GM12878 (cell line): ENCODE measurements at regions not wholly inside any gene's neighbourhood (a gene's known extent, or its start where the extent isn't known, plus 50 kb on each side); places are given as distances from the start of the nearest gene placed in this dataset.

Experiments
- ATAC-seq: fragments of 200-7000 bp; cut with Tn5 transposase; 3 replicates; pipeline ENCODE4 v1.9.1; 2020; ENCODE audit warnings: mild to moderate bottlenecking, moderate library complexity
- BruUV-seq: library from RNA; stranded (reverse); fragments of 400-500 nt; replicated peaks from 2 replicates; lab custom pipeline; 2021; lab: Mats Ljungman, UMichigan
- CTCF ChIA-PET: fragments of 300-600 bp; sonication (Branson Sonifier 250); formaldehyde crosslinking; extraction: SDS; loops from one replicate; lab custom pipeline; 2021; ENCODE audit warnings: inconsistent platforms; lab: Yijun Ruan, JAX
- POLR2A ChIA-PET: fragments of 350-600 bp; formaldehyde crosslinking; extraction: SDS; loops from one replicate; lab custom pipeline; 2021; ENCODE audit warnings: inconsistent platforms; lab: Charles Lee
- RAD21 ChIA-PET: fragments of 300-600 bp; sonication (Branson Sonifier 250); formaldehyde crosslinking; loops from one replicate; lab custom pipeline; 2023; ENCODE audit warnings: antibody characterized with exemption; ENCODE audit not compliant: unreplicated experiment; lab: Charles Lee
- SMC1A ChIA-PET: fragments of 300-600 bp; sonication (Branson Sonifier 250); formaldehyde crosslinking; loops from one replicate; lab custom pipeline; 2023; ENCODE audit not compliant: unreplicated experiment, uncharacterized antibody; lab: Charles Lee
- DNase-seq: peaks from one replicate; pipeline ENCODE4 v3.0.0-alpha.2; 2011; ENCODE audit warnings: low read depth, low spot score
- FAIRE-seq: peaks from 3 replicates; lab custom pipeline; 2011; peaks lifted over from hg19 to GRCh38; lab: Jason Lieb, UNC
- H2AFZ ChIP-seq: 2 replicates; pipeline ENCODE4 v1.6.0; 2011; ENCODE audit warnings: low read depth, low read length, control low read depth; ENCODE audit not compliant: control insufficient read depth
- H3K27ac ChIP-seq: 2 replicates; pipeline ENCODE4 v1.5.1; 2011; ENCODE audit warnings: control low read depth; ENCODE audit not compliant: control insufficient read depth, insufficient read depth
- H3K27me3 ChIP-seq, 2 experiments: replicated peaks in 1 of 2; 2 replicates each; pipeline versions ENCODE4 v1.6.0 to v1.6.1; 2011; ENCODE audit warnings: low read length in 1 of 2; ENCODE audit not compliant: control insufficient read depth in 2 of 2, insufficient read depth in 2 of 2
- H3K36me3 ChIP-seq, 2 experiments: 2 replicates each; pipeline ENCODE4 v1.5.1; 2011; ENCODE audit warnings: low read length in 1 of 2; ENCODE audit not compliant: control insufficient read depth in 2 of 2, insufficient read depth in 2 of 2
- H3K4me1 ChIP-seq: 2 replicates; pipeline ENCODE4 v1.6.1; 2011; ENCODE audit warnings: mild to moderate bottlenecking, low read length, moderate library complexity, mixed read lengths; ENCODE audit not compliant: control insufficient read depth, insufficient read depth
- H3K4me2 ChIP-seq: 2 replicates; pipeline ENCODE4 v1.6.0; 2011; ENCODE audit warnings: control low read depth; ENCODE audit not compliant: control insufficient read depth, insufficient read depth
- H3K4me3 ChIP-seq: fragments of 200-600 bp; sonication (generic); 2 replicates; pipeline ENCODE4 v1.5.1; 2016
- H3K79me2 ChIP-seq: 2 replicates; pipeline ENCODE4 v1.6.0; 2011; ENCODE audit warnings: low read length; ENCODE audit not compliant: control insufficient read depth, insufficient read depth
- H3K9ac ChIP-seq: 2 replicates; pipeline ENCODE4 v1.8.0; 2011; ENCODE audit warnings: low read length, control low read depth, mixed read lengths; ENCODE audit not compliant: control insufficient read depth, insufficient read depth
- H3K9me3 ChIP-seq: replicated peaks from 3 replicates; pipeline ENCODE4 v1.5.1; 2011; ENCODE audit warnings: mild to moderate bottlenecking, low read length; ENCODE audit not compliant: control insufficient read depth, insufficient read depth
- H4K20me1 ChIP-seq: 2 replicates; pipeline ENCODE4 v1.6.0; 2011; ENCODE audit not compliant: control insufficient read depth, insufficient read depth
- BCL3 ChIP-seq: IDR thresholded peaks from 2 replicates; pipeline ENCODE4 v1.6.1; 2011; ENCODE audit warnings: borderline replicate concordance, low read depth, mild to moderate bottlenecking, moderate library complexity, low read length; ENCODE audit not compliant: insufficient read depth, poor library complexity, severe bottlenecking
- BMI1 ChIP-seq: fragments of 450-650 bp; IDR thresholded peaks from 2 replicates; pipeline ENCODE4 v1.6.1; 2016; ENCODE audit warnings: mild to moderate bottlenecking, moderate library complexity, borderline replicate concordance
- DPF2 ChIP-seq: fragments of 450-650 bp; IDR thresholded peaks from 2 replicates; pipeline ENCODE4 v1.6.1; 2017; ENCODE audit warnings: mild to moderate bottlenecking
- FOS ChIP-seq: IDR thresholded peaks from 3 replicates; pipeline ENCODE4 v1.6.1; 2011; ENCODE audit warnings: borderline replicate concordance; ENCODE audit not compliant: insufficient read length; ENCODE audit errors: extremely low read depth
- JUNB ChIP-seq: IDR thresholded peaks from 2 replicates; pipeline ENCODE4 v1.6.1; 2016; ENCODE audit warnings: antibody characterized with exemption, mild to moderate bottlenecking
- MYB ChIP-seq: fragments of 150-350 bp; IDR thresholded peaks from 2 replicates; pipeline ENCODE4 v1.6.1; 2014; ENCODE audit warnings: mild to moderate bottlenecking, low read depth, low read length, borderline replicate concordance
- NRF1 ChIP-seq: conservative IDR thresholded peaks from 2 replicates; pipeline ENCODE4 v1.6.1; 2011; ENCODE audit warnings: mild to moderate bottlenecking, low read depth, low read length, improper control_type of control experiment
- PBX3 ChIP-seq: IDR thresholded peaks from 2 replicates; pipeline ENCODE4 v1.6.1; 2011; ENCODE audit warnings: mild to moderate bottlenecking, low read depth, low read length, moderate library complexity; ENCODE audit not compliant: insufficient replicate concordance
- SPI1 ChIP-seq: IDR thresholded peaks from 2 replicates; pipeline ENCODE4 v1.6.1; 2011; ENCODE audit warnings: low read depth, mild to moderate bottlenecking, low read length, moderate library complexity, borderline replicate concordance; ENCODE audit not compliant: insufficient read depth
- TBL1XR1 ChIP-seq: IDR thresholded peaks from 2 replicates; pipeline ENCODE4 v1.6.1; 2012; ENCODE audit warnings: low read depth, low read length, improper control_type of control experiment
- TCF12 ChIP-seq: IDR thresholded peaks from 2 replicates; pipeline ENCODE4 v1.6.1; 2011; ENCODE audit warnings: low read depth, mild to moderate bottlenecking, low read length
- YBX1 ChIP-seq: fragments of 450-650 bp; IDR thresholded peaks from 2 replicates; pipeline ENCODE4 v1.6.1; 2016; ENCODE audit warnings: antibody characterized with exemption
- ZBED1 ChIP-seq: IDR thresholded peaks from 2 replicates; pipeline ENCODE4 v1.6.1; 2016; ENCODE audit warnings: borderline replicate concordance
- WGBS: methylation state at CpG from one replicate; pipeline ENCODE4 v1.1.6; 2016; ENCODE audit warnings: low lambda C conversion rate; ENCODE audit not compliant: insufficient replicate concordance, insufficient coverage; ENCODE audit errors: missing lambda C conversion rate; 5-methylcytosine and 5-hydroxymethylcytosine counted together
- in situ Hi-C: fragments of 300-500 bp; cut with MboI; formaldehyde crosslinking; loops from 9 replicates; pipeline ENCODE4 v1.14.3; 2018; ENCODE audit warnings: mixed read lengths
- intact Hi-C: fragments of 100-400 bp; cut with micrococcal nuclease; formaldehyde crosslinking; loops from one replicate; pipeline ENCODE4 v1.14.2; 2022; ENCODE audit not compliant: unreplicated experiment

GRCh38 chr9:106059886-106060285 lies 365.5 kb downstream of the TMEM38B start:
- RAD21 ChIA-PET = no interaction called here
- in situ Hi-C loops = no loop called here
- no peaks in the 10 kb centered on the region for H3K9me3 ChIP-seq

GRCh38 chr9:106060885-106061284 lies 366.5 kb downstream of the TMEM38B start:
- in situ Hi-C loops = no loop called here
- H3K27me3 ChIP-seq = no peaks in the 10 kb centered on the region
- no peaks in the 10 kb centered on the region for H3K36me3 ChIP-seq
- H3K9ac ChIP-seq = no peak overlapping the region
- H3K4me3 ChIP-seq = no peak overlapping the region
- H3K4me1 ChIP-seq = no peaks in the 10 kb centered on the region
- BruUV-seq = no TSS peak
- ChIA-PET SMC1A (no interaction called here), CTCF (no interaction called here), POLR2A (no interaction called here), RAD21 (no interaction called here)
- H3K9me3 ChIP-seq = no peaks in the 10 kb centered on the region; the same call in 2 of the 3 replicates
- no peak for DNase-seq
- no peak overlapping the region for H2AFZ ChIP-seq
- no peak overlapping the region for H3K27ac ChIP-seq
- no peaks in the 10 kb centered on the region for H4K20me1 ChIP-seq
- FAIRE-seq = no peak
- no peaks in the 10 kb centered on the region for H3K79me2 ChIP-seq
- TF ChIP-seq JUNB = no peak
- no peak for TF ChIP-seq DPF2
- no peak for TF ChIP-seq BMI1
- no peak for TF ChIP-seq SPI1
- TF ChIP-seq PBX3 = no peak
- TF ChIP-seq MYB = no peak
- no peak for TF ChIP-seq NRF1
- TF ChIP-seq ZBED1 = no peak
- no peak for TF ChIP-seq TCF12
- TF ChIP-seq BCL3 = no peak
- TF ChIP-seq FOS = no peak
- no peak overlapping the region for H3K4me2 ChIP-seq
- no peak for ATAC-seq
- intact Hi-C loops = no loop called here

More at GRCh38 chr9:106059886-106060285, 365.5 kb downstream of the TMEM38B start:
- Histone ChIP-seq H3K79me2 (no peaks in the 10 kb centered on the region), H4K20me1 (no peaks in the 10 kb centered on the region), H3K9ac (no peak overlapping the region), H3K4me1 (no peaks in the 10 kb centered on the region), H3K36me3 (no peaks in the 10 kb centered on the region), H3K4me3 (no peak overlapping the region), H3K27me3 (no peaks in the 10 kb centered on the region), H3K4me2 (no peak overlapping the region), H3K27ac (no peak overlapping the region), H2AFZ (no peak overlapping the region)
- no peak for ATAC-seq
- CTCF ChIA-PET = interaction anchor here (1.1 kb wide), 1 partner anchor 10 kb away, joined by 4 read pairs; no protein-coding TSS in a partner anchor
- intact Hi-C loops = no loop called here
- no peak for FAIRE-seq
- BruUV-seq = no TSS peak
- SMC1A ChIA-PET = no interaction called here
- TF ChIP-seq TBL1XR1 (no peak), YBX1 (no peak)
- 48% methylated on average over 8 of the region's 8 CpGs for WGBS
- DNase-seq = no peak
- POLR2A ChIA-PET = no interaction called here
